ENCODE measurements at regions not wholly inside any gene's neighbourhood (a gene's known extent, or its start where the extent isn't known, plus 50 kb on each side); places are given as distances from the start of the nearest gene placed in this dataset.

GRCh38 chr10:28201410-28202400 is 101.2 kb downstream of the MPP7 start:
- H3K36me3 ChIP-seq (replicated peaks; ENCODE audit: insufficient read depth, low read length), result no peaks in the 10 kb centered on the region
- H3K4me3 ChIP-seq (ENCODE audit: low read length), result no peak overlapping the region
- no peak for DNase-seq
- no peaks in the 10 kb centered on the region for H3K9me3 ChIP-seq (replicated peaks; ENCODE audit: insufficient read depth, low read length)
- TF ChIP-seq CTCF (IDR thresholded peaks at IDR 0.05; ENCODE audit: low read length), result no peak
- TF ChIP-seq EZH2phosphoT487 (IDR thresholded peaks at IDR 0.05; ENCODE audit: low read length), result no peak
- TF ChIP-seq EZH2 (optimal IDR thresholded peaks at IDR 0.05; ENCODE audit: low read depth, low read length), result no peak
- H3K4me1 ChIP-seq (ENCODE audit: low read length), result no peaks in the 10 kb centered on the region
- H4K20me1 ChIP-seq (ENCODE audit: insufficient read depth, low read length), result no peaks in the 10 kb centered on the region
- no peaks in the 10 kb centered on the region for H3F3A ChIP-seq (ENCODE audit: insufficient read depth, low read length)
- H2AFZ ChIP-seq (ENCODE audit: low read length), result no peak overlapping the region
- no peaks in the 10 kb centered on the region for H3K79me2 ChIP-seq (ENCODE audit: low read length)
- H3K9me2 ChIP-seq (replicated peaks; ENCODE audit: insufficient read depth, low read length), result no peaks in the 10 kb centered on the region
- H3K27me3 ChIP-seq (replicated peaks; ENCODE audit: insufficient read depth, low read length), result no peaks in the 10 kb centered on the region
- H3K27ac ChIP-seq (ENCODE audit: low read length), result no peak overlapping the region
- no peak overlapping the region for H3K4me2 ChIP-seq (ENCODE audit: low read depth, low read length)
- H3K9ac ChIP-seq (ENCODE audit: low read length), result no peak overlapping the region

GRCh38 chr10:28200775-28201174 is 102.1 kb downstream of the MPP7 start:
- H3K27ac ChIP-seq (ENCODE audit: low read length), result no peak overlapping the region
- H3K4me2 ChIP-seq (ENCODE audit: low read depth, low read length), result no peak overlapping the region
- H3K4me3 ChIP-seq (ENCODE audit: low read length), result no peak overlapping the region
- H3K9me2 ChIP-seq (replicated peaks; ENCODE audit: insufficient read depth, low read length), result no peaks in the 10 kb centered on the region
- no peaks in the 10 kb centered on the region for H3F3A ChIP-seq (ENCODE audit: insufficient read depth, low read length)
- H2AFZ ChIP-seq (ENCODE audit: low read length), result no peak overlapping the region
- H3K79me2 ChIP-seq (ENCODE audit: low read length), result no peaks in the 10 kb centered on the region
- H4K20me1 ChIP-seq (ENCODE audit: insufficient read depth, low read length), result no peaks in the 10 kb centered on the region
- H3K9me3 ChIP-seq (replicated peaks; ENCODE audit: insufficient read depth, low read length), result no peaks in the 10 kb centered on the region
- no peaks in the 10 kb centered on the region for H3K27me3 ChIP-seq (replicated peaks; ENCODE audit: insufficient read depth, low read length)
- H3K9ac ChIP-seq (ENCODE audit: low read length), result no peak overlapping the region
- no peak for DNase-seq
- H3K36me3 ChIP-seq (replicated peaks; ENCODE audit: insufficient read depth, low read length), result no peaks in the 10 kb centered on the region
- H3K4me1 ChIP-seq (ENCODE audit: low read length), result no peaks in the 10 kb centered on the region
- TF ChIP-seq CTCF (IDR thresholded peaks at IDR 0.05; ENCODE audit: low read length), result no peak
- no peak for TF ChIP-seq EZH2phosphoT487 (IDR thresholded peaks at IDR 0.05; ENCODE audit: low read length)
- TF ChIP-seq EZH2 (optimal IDR thresholded peaks at IDR 0.05; ENCODE audit: low read depth, low read length), result no peak

DNA sequence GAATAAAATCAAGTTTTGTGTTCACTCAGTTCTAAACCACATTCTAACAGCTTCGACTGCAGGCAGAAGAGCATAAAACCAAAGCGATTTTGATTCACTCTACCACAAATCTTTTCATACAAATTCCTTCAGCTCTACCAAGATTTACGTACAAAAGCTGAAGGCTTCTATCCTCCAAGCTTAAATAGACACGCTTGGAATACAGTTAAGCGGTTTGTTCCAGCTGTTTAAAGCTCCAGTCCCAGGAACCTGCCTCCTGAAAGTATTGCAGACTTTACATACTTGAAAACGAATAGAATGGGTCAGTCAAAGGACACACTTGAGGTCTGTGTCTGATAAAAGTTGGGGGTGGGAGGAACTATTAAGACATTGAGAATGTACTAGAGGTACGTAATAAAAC is 102.9 kb downstream of the MPP7 start:
- Histone ChIP-seq H3K4me3 (ENCODE audit: low read length) (no peak overlapping the region), H3K27me3 (replicated peaks; ENCODE audit: insufficient read depth, low read length) (no peaks in the 10 kb centered on the region), H4K20me1 (ENCODE audit: insufficient read depth, low read length) (no peaks in the 10 kb centered on the region), H3K9me3 (replicated peaks; ENCODE audit: insufficient read depth, low read length) (no peaks in the 10 kb centered on the region), H3K79me2 (ENCODE audit: low read length) (no peaks in the 10 kb centered on the region), H3K36me3 (replicated peaks; ENCODE audit: insufficient read depth, low read length) (no peaks in the 10 kb centered on the region), H3K27ac (ENCODE audit: low read length) (no peak overlapping the region), H3K4me2 (ENCODE audit: low read depth, low read length) (no peak overlapping the region), H2AFZ (ENCODE audit: low read length) (no peak overlapping the region), H3F3A (ENCODE audit: insufficient read depth, low read length) (no peaks in the 10 kb centered on the region), H3K4me1 (ENCODE audit: low read length) (no peaks in the 10 kb centered on the region), H3K9ac (ENCODE audit: low read length) (no peak overlapping the region), H3K9me2 (replicated peaks; ENCODE audit: insufficient read depth, low read length) (no peaks in the 10 kb centered on the region)
- DNase-seq, result no peak
- TF ChIP-seq EZH2 (optimal IDR thresholded peaks at IDR 0.05; ENCODE audit: low read depth, low read length) (no peak), EZH2phosphoT487 (IDR thresholded peaks at IDR 0.05; ENCODE audit: low read length) (no peak), CTCF (IDR thresholded peaks at IDR 0.05; ENCODE audit: low read length) (no peak)

All from MM.1S (cell line).